ENCODE measurements at regions not wholly inside any gene's neighbourhood (a gene's known extent, or its start where the extent isn't known, plus 50 kb on each side); places are given as distances from the start of the nearest gene placed in this dataset.

- TF ChIP-seq, protein P1, sequence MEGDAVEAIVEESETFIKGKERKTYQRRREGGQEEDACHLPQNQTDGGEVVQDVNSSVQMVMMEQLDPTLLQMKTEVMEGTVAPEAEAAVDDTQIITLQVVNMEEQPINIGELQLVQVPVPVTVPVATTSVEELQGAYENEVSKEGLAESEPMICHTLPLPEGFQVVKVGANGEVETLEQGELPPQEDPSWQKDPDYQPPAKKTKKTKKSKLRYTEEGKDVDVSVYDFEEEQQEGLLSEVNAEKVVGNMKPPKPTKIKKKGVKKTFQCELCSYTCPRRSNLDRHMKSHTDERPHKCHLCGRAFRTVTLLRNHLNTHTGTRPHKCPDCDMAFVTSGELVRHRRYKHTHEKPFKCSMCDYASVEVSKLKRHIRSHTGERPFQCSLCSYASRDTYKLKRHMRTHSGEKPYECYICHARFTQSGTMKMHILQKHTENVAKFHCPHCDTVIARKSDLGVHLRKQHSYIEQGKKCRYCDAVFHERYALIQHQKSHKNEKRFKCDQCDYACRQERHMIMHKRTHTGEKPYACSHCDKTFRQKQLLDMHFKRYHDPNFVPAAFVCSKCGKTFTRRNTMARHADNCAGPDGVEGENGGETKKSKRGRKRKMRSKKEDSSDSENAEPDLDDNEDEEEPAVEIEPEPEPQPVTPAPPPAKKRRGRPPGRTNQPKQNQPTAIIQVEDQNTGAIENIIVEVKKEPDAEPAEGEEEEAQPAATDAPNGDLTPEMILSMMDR (IDR thresholded peaks at IDR 0.05; ENCODE audit: borderline replicate concordance, extremely low read depth, low read length, poor library complexity, severe bottlenecking), result no peak
- no peak for TF ChIP-seq EZH2 (IDR thresholded peaks at IDR 0.05; ENCODE audit: borderline replicate concordance, low read depth, low read length, severe bottlenecking)
Observed at GRCh38 chr2:181253438-181253837, 203.7 kb upstream of the ITGA4 start.
